Colonic mucosa (tissue), 4 donors: ENCODE measurements at regions not wholly inside any gene's neighbourhood (a gene's known extent, or its start where the extent isn't known, plus 50 kb on each side); places are given as distances from the start of the nearest gene placed in this dataset.

ENCODE experiments used
- DNase-seq: peaks from one replicate; pipeline ENCODE4 v3.0.0-alpha.2; 2020
- H3K27ac ChIP-seq: fragments of 200-600 bp; one replicate; pipeline ENCODE4 v1.8.0; 2021
- H3K27me3 ChIP-seq: fragments of 200-600 bp; one replicate; pipeline ENCODE4 v1.8.0; 2021
- H3K36me3 ChIP-seq: fragments of 200-600 bp; one replicate; pipeline ENCODE4 v1.8.0; 2021
- H3K4me1 ChIP-seq: fragments of 200-600 bp; one replicate; pipeline ENCODE4 v1.8.0; 2021; ENCODE audit warnings: mild to moderate bottlenecking
- H3K4me3 ChIP-seq: fragments of 200-600 bp; one replicate; pipeline ENCODE4 v1.8.0; 2021
- H3K9ac ChIP-seq, 2 donors: one replicate each; pipeline ENCODE4 v1.7.0; 2013; ENCODE audit warnings: control low read depth in 2 of 2, low read depth in 2 of 2, low read length in 2 of 2
- H3K9me3 ChIP-seq: fragments of 200-600 bp; one replicate; pipeline ENCODE4 v1.8.0; 2021
- CTCF ChIP-seq: fragments of 200-600 bp; IDR thresholded peaks from one replicate; pipeline ENCODE4 v1.8.0; 2022; ENCODE audit warnings: antibody characterized with exemption, mild to moderate bottlenecking
- intact Hi-C: fragments of 100-400 bp; cut with DNase I; formaldehyde crosslinking; loops from one replicate; pipeline ENCODE4 v1.14.1; 2022
- donor health status: healthy.
- donor health status: DM: no; HTN: no; CAD: no.
- donor health status: DM: no; HTN: no; CAD: no.

DNA sequence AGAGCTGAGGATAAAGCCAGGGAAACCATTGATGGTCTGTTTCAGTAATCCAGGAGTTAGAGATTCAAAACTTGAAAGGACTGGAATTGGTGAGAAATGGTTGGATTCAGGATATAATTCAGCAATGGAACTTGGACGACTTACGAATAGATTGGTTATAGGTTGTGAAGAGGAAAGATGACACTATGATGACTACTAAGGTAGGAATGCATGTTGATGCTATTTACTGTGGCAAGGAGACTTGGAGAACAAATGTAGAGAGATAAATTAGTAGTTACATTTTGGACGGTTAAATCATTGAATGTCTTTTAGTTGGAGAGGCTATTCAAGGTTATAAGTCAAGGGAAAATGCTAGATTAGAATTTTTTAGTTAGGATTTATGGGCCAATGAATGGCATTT is 365.4 kb upstream of the TECRL start:
- Histone ChIP-seq H3K36me3 (no peaks in the 10 kb centered on the region), H3K27me3 (no peaks in the 10 kb centered on the region), H3K4me1 (no peaks in the 10 kb centered on the region), H3K27ac (no peak overlapping the region), H3K9ac (no peak overlapping the region), H3K4me3 (no peak overlapping the region), H3K9me3 (no peaks in the 10 kb centered on the region)
- DNase-seq = no peak
- intact Hi-C loops = no loop called here
- no peak for TF ChIP-seq CTCF

DNA sequence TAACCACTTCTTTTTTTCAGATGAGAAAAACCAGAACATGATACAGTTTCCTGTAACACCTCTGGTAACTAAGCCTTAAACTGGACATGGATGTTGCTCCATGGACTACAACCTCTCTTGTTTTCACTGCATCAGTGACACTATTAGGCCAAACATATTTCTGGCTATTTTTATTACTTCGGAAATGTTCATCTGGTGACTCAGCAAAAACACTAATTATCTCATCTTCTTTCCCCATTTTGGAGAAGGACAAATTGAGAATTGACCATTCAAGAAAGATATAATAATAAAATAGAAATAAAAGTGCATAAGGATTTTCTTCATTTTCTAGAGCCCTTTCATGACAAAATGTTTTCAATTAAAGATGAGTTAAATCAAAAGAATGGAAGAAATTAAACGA is 361.9 kb upstream of the TECRL start:
- Histone ChIP-seq H3K9ac (no peak overlapping the region), H3K27me3 (no peaks in the 10 kb centered on the region), H3K4me1 (no peaks in the 10 kb centered on the region), H3K27ac (no peak overlapping the region), H3K36me3 (no peaks in the 10 kb centered on the region), H3K9me3 (no peaks in the 10 kb centered on the region), H3K4me3 (no peak overlapping the region)
- DNase-seq = no peak
- TF ChIP-seq CTCF = no peak
- intact Hi-C loops = no loop called here

DNA sequence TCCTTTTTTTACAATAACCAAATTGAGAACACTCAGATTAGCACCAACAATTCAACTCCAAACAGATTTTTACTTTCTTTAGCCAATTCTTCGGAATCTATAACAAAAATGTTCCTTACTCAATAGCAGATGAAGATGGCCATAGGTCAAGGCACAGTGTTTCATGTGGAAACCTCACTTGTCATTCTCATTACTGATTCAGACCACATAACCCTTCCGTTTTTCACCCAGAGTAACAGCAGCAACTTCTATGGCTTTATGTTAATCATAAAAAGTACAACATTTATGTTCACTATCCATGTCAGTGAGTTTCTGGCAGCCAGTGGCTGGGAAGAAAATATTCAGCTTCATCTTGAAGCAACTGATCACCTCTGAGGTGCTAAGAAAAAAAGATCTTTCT is 358.3 kb upstream of the TECRL start:
- Histone ChIP-seq H3K9ac (no peak overlapping the region), H3K4me1 (no peaks in the 10 kb centered on the region), H3K27ac (no peak overlapping the region), H3K36me3 (no peaks in the 10 kb centered on the region), H3K9me3 (no peaks in the 10 kb centered on the region), H3K27me3 (no peaks in the 10 kb centered on the region), H3K4me3 (no peak overlapping the region)
- TF ChIP-seq CTCF = no peak
- DNase-seq = no peak
- intact Hi-C loops = no loop called here

DNA sequence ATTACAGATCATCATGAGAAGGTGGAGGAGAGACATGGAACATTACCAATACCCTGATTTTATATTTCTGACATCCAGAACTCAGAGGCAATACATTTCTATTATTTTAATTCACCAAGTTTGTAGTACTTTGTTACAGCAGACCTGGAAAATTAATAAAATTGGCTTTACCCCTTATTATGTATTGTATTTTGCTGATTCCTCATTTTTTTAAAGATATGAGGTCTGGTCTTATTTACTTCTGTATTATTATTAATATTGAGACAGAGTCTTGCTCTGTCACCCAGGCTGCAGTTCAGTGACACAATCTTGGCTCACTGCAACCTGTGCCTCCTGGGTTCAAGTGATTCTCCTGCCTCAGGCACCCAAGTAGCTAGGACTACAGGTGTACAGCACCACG is 357.3 kb upstream of the TECRL start:
- intact Hi-C loops = no loop called here
- Histone ChIP-seq H3K4me3 (no peak overlapping the region), H3K9ac (no peak overlapping the region), H3K9me3 (no peaks in the 10 kb centered on the region), H3K27ac (no peak overlapping the region), H3K36me3 (no peaks in the 10 kb centered on the region), H3K27me3 (no peaks in the 10 kb centered on the region), H3K4me1 (no peaks in the 10 kb centered on the region)
- DNase-seq = no peak
- TF ChIP-seq CTCF = no peak

- H3K27ac ChIP-seq = no peak overlapping the region
- intact Hi-C loops = no loop called here
- H3K4me3 ChIP-seq = no peak overlapping the region
- no peak for DNase-seq
- no peaks in the 10 kb centered on the region for H3K4me1 ChIP-seq
- H3K36me3 ChIP-seq = no peaks in the 10 kb centered on the region
- H3K27me3 ChIP-seq = no peaks in the 10 kb centered on the region
- no peaks in the 10 kb centered on the region for H3K9me3 ChIP-seq
- TF ChIP-seq CTCF = no peak
- no peak overlapping the region for H3K9ac ChIP-seq
These were observed 346.8 kb upstream of the TECRL start for GRCh38 chr4:64756016-64756415.
